ENCODE measurements at regions not wholly inside any gene's neighbourhood (a gene's known extent, or its start where the extent isn't known, plus 50 kb on each side); places are given as distances from the start of the nearest gene placed in this dataset.

GRCh38 chr16:49970797-49971431 lies 54.1 kb upstream of the CNEP1R1 start:
- H3K79me2 ChIP-seq: no peaks in the 10 kb centered on the region
- no peak overlapping the region for H2AFZ ChIP-seq
- no peaks in the 10 kb centered on the region for H3K4me1 ChIP-seq
- H3K9me3 ChIP-seq (ENCODE audit: control insufficient read depth, low read length): no peaks in the 10 kb centered on the region
- H3K4me3 ChIP-seq (ENCODE audit: low read depth, low read length): no peak overlapping the region
- no peak overlapping the region for H3K27ac ChIP-seq
- H3K4me2 ChIP-seq (ENCODE audit: low read length): no peak overlapping the region
- H3K9ac ChIP-seq: no peak overlapping the region
- TF ChIP-seq CTCF (IDR thresholded peaks at IDR 0.05): no peak
- H3K27me3 ChIP-seq (ENCODE audit: control insufficient read depth, insufficient read depth, low read length): no peaks in the 10 kb centered on the region
- no peaks in the 10 kb centered on the region for H3K36me3 ChIP-seq (ENCODE audit: control insufficient read depth, insufficient read depth, low read length)

- Histone ChIP-seq H3K4me2 (ENCODE audit: low read length) (no peak overlapping the region), H3K9ac (no peak overlapping the region)
Observed at GRCh38 chr16:49972280-49972679, 52.7 kb upstream of the CNEP1R1 start.

GRCh38 chr16:49972961-49973360 lies 52.1 kb upstream of the CNEP1R1 start:
- Histone ChIP-seq H3K9me3 (ENCODE audit: control insufficient read depth, low read length) (no peaks in the 10 kb centered on the region), H3K36me3 (ENCODE audit: control insufficient read depth, insufficient read depth, low read length) (no peaks in the 10 kb centered on the region), H3K27ac (no peak overlapping the region), H2AFZ (no peak overlapping the region), H3K4me1 (no peaks in the 10 kb centered on the region), H3K27me3 (ENCODE audit: control insufficient read depth, insufficient read depth, low read length) (no peaks in the 10 kb centered on the region), H3K79me2 (no peaks in the 10 kb centered on the region), H3K4me2 (ENCODE audit: low read length) (no peak overlapping the region), H3K4me3 (ENCODE audit: low read depth, low read length) (no peak overlapping the region), H3K9ac (no peak overlapping the region)
- TF ChIP-seq CTCF (IDR thresholded peaks at IDR 0.05): no peak

More at GRCh38 chr16:49972280-49972679, 52.7 kb upstream of the CNEP1R1 start:
- TF ChIP-seq CTCF (IDR thresholded peaks at IDR 0.05): no peak
- no peaks in the 10 kb centered on the region for H3K4me1 ChIP-seq
- H3K4me3 ChIP-seq (ENCODE audit: low read depth, low read length): no peak overlapping the region
- H3K27ac ChIP-seq: no peak overlapping the region
- no peaks in the 10 kb centered on the region for H3K9me3 ChIP-seq (ENCODE audit: control insufficient read depth, low read length)
- H3K27me3 ChIP-seq (ENCODE audit: control insufficient read depth, insufficient read depth, low read length): no peaks in the 10 kb centered on the region
- no peaks in the 10 kb centered on the region for H3K36me3 ChIP-seq (ENCODE audit: control insufficient read depth, insufficient read depth, low read length)
- H3K79me2 ChIP-seq: no peaks in the 10 kb centered on the region
- H2AFZ ChIP-seq: no peak overlapping the region

All from parathyroid adenoma (tissue), 2 donors.